ENCODE measurements at regions not wholly inside any gene's neighbourhood (a gene's known extent, or its start where the extent isn't known, plus 50 kb on each side); places are given as distances from the start of the nearest gene placed in this dataset.
"Not testable (repeated sequence)": the region's sequence is repeated elsewhere in the genome, so short reads cannot be mapped to it uniquely, and the experiment has no call there.

GRCh38 chr10:64881257-64881656 is 1360.1 kb downstream of the REEP3 start:
- in situ Hi-C loops (cut with MboI; ENCODE audit: low sequenced_read_pairs, unreplicated experiment), result no loop called here
- no peak for TF ChIP-seq CTCF (IDR thresholded peaks at IDR 0.05; ENCODE audit: borderline replicate concordance, control extremely low read depth, extremely low read depth, insufficient read depth, missing control alignments)
- DNase-seq (ENCODE audit: low spot score), result no peak

DNA sequence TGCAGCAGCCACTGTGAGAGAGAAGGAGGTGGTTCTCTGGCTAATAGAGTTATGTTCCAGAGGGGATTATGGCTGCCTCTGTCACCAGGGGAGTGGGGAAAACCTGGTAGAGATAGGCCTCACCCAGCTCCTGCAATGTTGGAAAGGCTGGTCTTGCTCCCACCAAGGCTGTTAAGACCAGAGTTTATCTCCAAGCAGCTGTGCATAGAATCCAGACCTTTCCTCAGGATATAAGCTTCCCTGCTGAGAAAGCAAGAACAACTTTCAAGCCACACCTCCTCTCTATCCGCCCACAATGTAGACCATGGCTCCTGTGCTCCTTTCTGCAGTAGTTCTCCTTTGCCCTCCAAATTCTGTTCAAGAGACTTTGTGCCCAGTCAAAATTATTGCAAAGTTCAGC is 1375.4 kb downstream of the REEP3 start:
- in situ Hi-C loops (cut with MboI; ENCODE audit: low sequenced_read_pairs, unreplicated experiment), result no loop called here
- TF ChIP-seq CTCF (IDR thresholded peaks at IDR 0.05; ENCODE audit: borderline replicate concordance, control extremely low read depth, extremely low read depth, insufficient read depth, missing control alignments), result no peak
- no peak for DNase-seq (ENCODE audit: low spot score)

- DNase-seq (ENCODE audit: low spot score); in situ Hi-C loops (cut with MboI; ENCODE audit: low sequenced_read_pairs, unreplicated experiment): not testable (repeated sequence)
Measured at GRCh38 chr10:64906311-64906710, 1385.1 kb downstream of the REEP3 start.

DNA sequence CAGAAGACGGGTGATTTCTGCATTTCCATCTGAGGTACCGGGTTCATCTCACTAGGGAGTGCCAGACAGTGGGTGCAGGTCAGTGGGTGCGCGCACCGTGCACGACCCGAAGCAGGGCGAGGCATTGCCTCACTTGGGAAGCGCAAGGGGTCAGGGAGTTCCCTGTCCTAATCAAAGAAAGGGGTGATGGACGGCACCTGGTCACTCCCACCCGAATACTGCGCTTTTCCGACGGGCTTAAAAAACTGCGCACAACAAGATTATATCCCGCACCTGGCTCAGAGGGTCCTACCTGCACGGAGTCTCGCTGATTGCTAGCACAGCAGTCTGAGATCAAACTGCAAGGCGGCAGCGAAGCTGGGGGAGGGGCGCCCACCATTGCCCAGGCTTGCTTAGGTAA is 1403.1 kb downstream of the REEP3 start:
- DNase-seq (ENCODE audit: low spot score); in situ Hi-C loops (cut with MboI; ENCODE audit: low sequenced_read_pairs, unreplicated experiment): not testable (repeated sequence)

DNA sequence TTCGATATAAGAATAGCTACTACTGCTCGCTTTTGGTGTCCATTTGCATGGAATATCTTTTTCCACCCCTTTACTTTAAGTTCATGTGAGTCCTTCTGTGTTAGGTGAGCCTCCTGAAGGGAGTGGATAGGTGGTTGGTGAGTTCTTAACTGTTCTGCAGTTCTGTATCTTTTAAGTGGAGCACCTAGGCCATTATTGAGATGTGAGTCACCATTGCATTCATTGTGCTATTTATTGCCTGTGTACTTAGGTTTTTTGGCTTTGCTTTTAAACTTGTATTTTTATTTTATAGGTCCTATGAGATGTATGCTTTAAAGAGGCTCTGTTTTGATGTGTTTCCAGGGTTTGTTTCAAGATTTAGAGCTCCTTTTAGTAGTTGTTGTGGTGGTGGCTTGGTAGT is 1430.8 kb downstream of the REEP3 start:
- TF ChIP-seq CTCF (IDR thresholded peaks at IDR 0.05; ENCODE audit: borderline replicate concordance, control extremely low read depth, extremely low read depth, insufficient read depth, missing control alignments), result no peak
- no peak for DNase-seq (ENCODE audit: low spot score)
- in situ Hi-C loops (cut with MboI; ENCODE audit: low sequenced_read_pairs, unreplicated experiment), result no loop called here

GRCh38 chr10:64956441-64956840 is 1435.2 kb downstream of the REEP3 start:
- in situ Hi-C loops (cut with MboI; ENCODE audit: low sequenced_read_pairs, unreplicated experiment), result no loop called here
- no peak for TF ChIP-seq CTCF (IDR thresholded peaks at IDR 0.05; ENCODE audit: borderline replicate concordance, control extremely low read depth, extremely low read depth, insufficient read depth, missing control alignments)
- DNase-seq (ENCODE audit: low spot score), result no peak

GRCh38 chr10:64959116-64959515 is 1437.9 kb downstream of the REEP3 start:
- in situ Hi-C loops (cut with MboI; ENCODE audit: low sequenced_read_pairs, unreplicated experiment), result no loop called here
- TF ChIP-seq CTCF (IDR thresholded peaks at IDR 0.05; ENCODE audit: borderline replicate concordance, control extremely low read depth, extremely low read depth, insufficient read depth, missing control alignments), result no peak
- DNase-seq (ENCODE audit: low spot score), result no peak

GRCh38 chr10:64959883-64960282 is 1438.7 kb downstream of the REEP3 start:
- in situ Hi-C loops (cut with MboI; ENCODE audit: low sequenced_read_pairs, unreplicated experiment), result no loop called here
- no peak for TF ChIP-seq CTCF (IDR thresholded peaks at IDR 0.05; ENCODE audit: borderline replicate concordance, control extremely low read depth, extremely low read depth, insufficient read depth, missing control alignments)
- DNase-seq (ENCODE audit: low spot score), result no peak

Measured in GM13976 (cell line).